ENCODE measurements at regions not wholly inside any gene's neighbourhood (a gene's known extent, or its start where the extent isn't known, plus 50 kb on each side); places are given as distances from the start of the nearest gene placed in this dataset.

DNA sequence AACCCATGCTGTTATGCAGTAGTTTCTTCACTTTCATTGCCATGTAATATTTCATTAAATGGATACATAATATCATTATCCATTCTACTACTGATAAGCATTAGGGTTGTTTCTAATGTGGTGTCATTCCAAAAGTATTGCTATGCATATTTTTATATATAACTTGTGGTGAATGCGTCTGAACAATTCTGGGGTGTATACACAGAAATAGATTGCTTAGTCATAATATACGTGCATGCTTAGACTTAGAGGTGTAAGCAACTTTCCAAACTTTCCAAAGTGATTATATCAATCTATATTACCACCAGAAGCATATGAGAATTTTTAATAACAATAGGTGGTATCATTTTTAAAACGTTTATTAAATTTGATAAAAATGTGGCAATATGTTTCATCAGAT, 540.9 kb downstream of the DSC3 start:
- TF ChIP-seq, protein P1, sequence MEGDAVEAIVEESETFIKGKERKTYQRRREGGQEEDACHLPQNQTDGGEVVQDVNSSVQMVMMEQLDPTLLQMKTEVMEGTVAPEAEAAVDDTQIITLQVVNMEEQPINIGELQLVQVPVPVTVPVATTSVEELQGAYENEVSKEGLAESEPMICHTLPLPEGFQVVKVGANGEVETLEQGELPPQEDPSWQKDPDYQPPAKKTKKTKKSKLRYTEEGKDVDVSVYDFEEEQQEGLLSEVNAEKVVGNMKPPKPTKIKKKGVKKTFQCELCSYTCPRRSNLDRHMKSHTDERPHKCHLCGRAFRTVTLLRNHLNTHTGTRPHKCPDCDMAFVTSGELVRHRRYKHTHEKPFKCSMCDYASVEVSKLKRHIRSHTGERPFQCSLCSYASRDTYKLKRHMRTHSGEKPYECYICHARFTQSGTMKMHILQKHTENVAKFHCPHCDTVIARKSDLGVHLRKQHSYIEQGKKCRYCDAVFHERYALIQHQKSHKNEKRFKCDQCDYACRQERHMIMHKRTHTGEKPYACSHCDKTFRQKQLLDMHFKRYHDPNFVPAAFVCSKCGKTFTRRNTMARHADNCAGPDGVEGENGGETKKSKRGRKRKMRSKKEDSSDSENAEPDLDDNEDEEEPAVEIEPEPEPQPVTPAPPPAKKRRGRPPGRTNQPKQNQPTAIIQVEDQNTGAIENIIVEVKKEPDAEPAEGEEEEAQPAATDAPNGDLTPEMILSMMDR (IDR thresholded peaks at IDR 0.05), result no peak
- no peak for TF ChIP-seq ZFX (IDR thresholded peaks at IDR 0.05; ENCODE audit: borderline replicate concordance)
- H3K27ac ChIP-seq, result no peak overlapping the region

DNA sequence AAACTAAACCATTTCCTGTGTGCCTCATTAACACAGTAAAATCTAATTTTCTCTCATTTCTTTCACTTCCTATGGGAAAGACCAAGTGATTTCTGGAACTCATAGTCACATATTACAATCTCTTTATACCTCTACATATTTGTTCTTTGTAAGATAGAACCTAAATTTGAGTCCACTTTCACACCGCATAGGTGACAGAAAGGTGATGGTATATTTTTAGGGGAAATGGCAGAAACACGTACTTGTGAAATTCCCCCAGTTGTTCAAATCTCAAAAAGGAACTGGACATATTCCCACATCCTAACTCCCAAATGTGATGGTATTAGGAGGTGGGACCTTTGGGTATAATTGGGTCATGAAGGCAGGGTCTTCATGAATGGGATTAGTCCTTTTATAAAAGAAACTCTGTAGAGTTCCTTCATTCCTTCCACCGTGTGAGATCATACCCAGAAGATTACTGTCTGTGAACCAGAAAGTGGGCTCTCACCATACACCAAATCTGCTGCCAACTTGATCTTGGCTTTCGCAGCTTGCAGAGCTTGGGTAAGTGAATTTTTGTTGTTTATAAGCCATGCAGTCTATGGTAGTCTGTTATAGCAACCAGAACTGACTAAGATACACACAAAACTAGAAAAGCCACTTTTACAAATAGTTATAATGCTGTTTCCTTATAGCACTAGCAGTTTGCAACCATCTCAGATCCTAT, 542.1 kb downstream of the DSC3 start:
- H3K27ac ChIP-seq, result no peak overlapping the region
- TF ChIP-seq, protein P1 (IDR thresholded peaks at IDR 0.05), result no peak
- no peak for TF ChIP-seq ZFX (IDR thresholded peaks at IDR 0.05; ENCODE audit: borderline replicate concordance)

DNA sequence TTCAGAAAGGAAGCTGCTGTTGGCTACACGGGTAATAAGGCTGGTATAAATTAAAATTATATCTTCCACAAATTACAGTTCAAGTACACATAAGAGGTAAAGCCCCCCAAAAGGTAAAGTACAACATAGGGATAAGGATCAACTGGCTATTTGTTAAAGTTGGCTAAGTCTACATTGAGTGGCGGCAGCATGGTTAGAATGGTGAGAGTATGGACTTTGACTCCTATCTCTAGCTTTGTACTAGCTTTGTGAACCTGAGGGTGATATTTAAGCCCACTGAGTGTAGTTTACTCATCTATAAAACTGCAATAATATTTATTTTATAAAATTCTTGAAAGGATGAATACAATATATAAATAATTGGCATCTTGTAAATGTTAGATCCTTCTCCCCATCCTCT, 542.8 kb downstream of the DSC3 start:
- TF ChIP-seq, protein P1 (IDR thresholded peaks at IDR 0.05), result no peak
- TF ChIP-seq ZFX (IDR thresholded peaks at IDR 0.05; ENCODE audit: borderline replicate concordance), result no peak
- no peak overlapping the region for H3K27ac ChIP-seq

DNA sequence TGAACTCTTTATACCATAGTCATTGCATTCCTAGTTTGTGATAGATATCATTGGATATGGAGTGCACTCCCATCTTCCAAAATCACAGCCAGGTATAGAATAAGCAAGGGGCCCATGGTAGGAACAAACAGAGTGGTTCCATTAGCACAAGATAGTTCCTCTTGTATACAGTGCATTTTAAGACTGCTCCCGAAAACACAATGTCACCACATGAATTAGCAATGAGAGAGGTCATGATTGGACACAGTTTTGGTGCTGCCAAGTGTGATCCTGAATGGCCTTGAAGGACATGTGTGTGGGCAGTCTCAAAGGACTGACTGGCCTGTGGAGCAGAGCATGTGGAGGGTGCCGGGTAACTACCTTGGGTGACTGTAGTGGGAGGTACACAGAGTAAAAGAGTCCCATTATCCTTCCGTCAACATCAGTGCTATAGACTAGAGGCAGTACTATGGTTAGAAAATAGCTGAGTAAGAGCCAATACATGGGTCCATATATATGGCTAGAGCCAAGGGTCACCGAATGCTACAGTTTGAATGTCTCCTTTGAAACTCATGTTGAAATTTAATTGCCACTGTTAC, 549.9 kb downstream of the DSC3 start:
- no peak overlapping the region for H3K27ac ChIP-seq
- no peak for TF ChIP-seq ZFX (IDR thresholded peaks at IDR 0.05; ENCODE audit: borderline replicate concordance)
- TF ChIP-seq, protein P1 (IDR thresholded peaks at IDR 0.05), result no peak

DNA sequence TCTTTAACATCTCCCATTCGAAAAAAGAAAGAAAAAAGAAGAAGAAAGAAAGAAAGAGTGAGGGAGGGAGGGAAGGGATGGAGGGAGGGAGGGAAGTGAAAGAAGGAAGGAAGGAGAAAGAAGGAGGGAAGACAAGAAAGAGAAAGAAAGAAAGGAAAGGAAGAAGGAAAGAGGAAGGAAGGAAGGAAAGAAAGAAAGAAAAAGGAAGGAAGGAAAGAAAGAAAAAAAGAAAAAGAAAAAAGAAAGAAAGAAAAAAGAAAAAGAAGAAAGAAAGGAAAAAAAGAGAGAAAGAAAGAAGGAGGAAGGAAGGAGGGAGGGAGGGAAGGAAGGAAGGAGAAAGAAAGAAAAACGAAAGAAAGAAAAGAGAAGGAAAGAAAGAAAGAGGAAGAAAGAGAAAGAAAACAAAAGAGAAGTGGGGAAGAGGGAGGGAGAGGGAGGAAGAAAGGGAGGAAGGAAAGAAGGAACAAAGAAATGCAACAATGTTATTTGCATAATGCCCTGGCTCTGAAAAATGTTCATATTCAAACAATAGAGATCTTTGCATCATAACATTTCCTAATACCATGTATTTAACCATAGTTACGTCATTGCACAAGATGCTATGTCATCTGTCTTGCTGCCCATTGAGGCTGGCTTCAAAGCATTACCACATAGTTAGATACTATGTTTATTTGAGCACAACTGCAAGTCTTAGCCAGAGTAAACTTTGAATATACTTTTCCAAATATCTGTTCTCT, 550.6 kb downstream of the DSC3 start:
- no peak overlapping the region for H3K27ac ChIP-seq
- no peak for TF ChIP-seq ZFX (IDR thresholded peaks at IDR 0.05; ENCODE audit: borderline replicate concordance)
- TF ChIP-seq, protein P1 (IDR thresholded peaks at IDR 0.05), result no peak

DNA sequence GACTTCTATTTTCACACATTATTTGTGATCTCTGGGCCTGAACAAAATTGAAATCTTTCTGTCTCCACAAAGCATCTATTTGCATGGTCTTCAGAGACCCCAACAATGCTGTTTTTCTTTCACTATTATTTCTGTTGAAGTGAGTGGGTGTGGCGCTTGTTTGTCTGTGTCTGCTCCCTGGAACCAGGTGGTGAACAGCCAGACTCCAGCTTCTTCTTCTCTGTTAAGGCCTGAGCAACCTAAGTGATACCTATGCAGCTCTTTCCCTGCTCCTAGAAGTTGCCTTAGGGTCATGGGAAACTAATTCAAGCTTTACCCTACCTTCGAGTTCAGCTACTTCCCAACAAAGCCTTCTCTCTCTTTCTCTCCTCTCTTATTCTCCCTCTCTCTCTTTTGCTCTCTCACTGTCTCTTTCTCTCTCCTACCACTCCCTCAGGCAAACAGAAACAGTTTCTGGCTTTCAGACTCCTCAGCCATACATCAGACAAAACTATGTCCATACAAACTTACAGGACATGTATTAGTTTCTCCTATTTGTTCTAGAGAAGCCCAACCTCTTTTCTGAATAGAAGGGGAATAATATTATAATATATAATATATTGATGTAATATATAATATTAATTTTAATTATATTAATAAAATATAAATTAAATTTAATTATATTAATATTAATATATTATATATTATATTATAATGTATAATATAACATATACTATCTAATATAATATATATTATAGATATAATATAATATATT, 552.5 kb downstream of the DSC3 start:
- H3K27ac ChIP-seq, result no peak overlapping the region
- no peak for TF ChIP-seq ZFX (IDR thresholded peaks at IDR 0.05; ENCODE audit: borderline replicate concordance)
- TF ChIP-seq, protein P1 (IDR thresholded peaks at IDR 0.05), result no peak
